K562 (cell line): ENCODE measurements at regions not wholly inside any gene's neighbourhood (a gene's known extent, or its start where the extent isn't known, plus 50 kb on each side); places are given as distances from the start of the nearest gene placed in this dataset.

Source experiments
- ATAC-seq: fragments of 200-7000 bp; cut with Tn5 transposase; 3 replicates; pipeline ENCODE4 v1.9.1; 2020; ENCODE audit warnings: moderate library complexity
- BruUV-seq: library from RNA; stranded (reverse); fragments of 400-500 nt; replicated peaks from 2 replicates; lab custom pipeline; 2021; lab: Mats Ljungman, UMichigan
- CTCF ChIA-PET: fragments of 300-600 bp; formaldehyde crosslinking; extraction: SDS; loops from one replicate; lab custom pipeline; 2021; ENCODE audit warnings: low intra/inter-chr PET ratio; lab: Yijun Ruan, JAX
- POLR2A ChIA-PET: fragments of 300-600, 350-650 bp; sonication (Branson Sonifier 250); formaldehyde crosslinking; extraction: SDS; loops from one replicate; lab custom pipeline; 2021; ENCODE audit warnings: antibody characterized with exemption, inconsistent platforms; lab: Yijun Ruan, JAX
- DNase-seq, 4 experiments: peaks; one replicate each; pipeline versions ENCODE4 v3.0.0 to v3.0.0-alpha.2; 2011 to 2018; ENCODE audit warnings: low spot score in 3 of 4, mixed read lengths in 3 of 4; ENCODE audit errors: extremely low read depth in 1 of 4
- FAIRE-seq: peaks from 2 replicates; lab custom pipeline; 2011; peaks lifted over from hg19 to GRCh38; lab: Jason Lieb, UNC
- H2AFZ ChIP-seq: 2 replicates; pipeline ENCODE4 v1.6.0; 2011; ENCODE audit warnings: low read depth, low read length, control low read depth, inconsistent platforms
- H3K27ac ChIP-seq: fragments of 200-600 bp; 3 replicates; pipeline ENCODE4 v1.8.0; 2011; ENCODE audit warnings: low read depth, mild to moderate bottlenecking, control low read depth, inconsistent platforms, low read length, moderate library complexity, mixed read lengths; ENCODE audit errors: extremely low read depth
- H3K27me3 ChIP-seq, 2 experiments: fragments of 300-600 bp in 1 of 2; 2 replicates in 1 of 2; 3 replicates in 1 of 2; pipeline versions ENCODE4 v1.6.0 to v1.8.0; 2011; ENCODE audit warnings: inconsistent platforms in 2 of 2, low read length in 2 of 2, mild to moderate bottlenecking in 1 of 2, mixed read lengths in 1 of 2, moderate library complexity in 1 of 2; ENCODE audit not compliant: control insufficient read depth in 2 of 2, insufficient read depth in 2 of 2
- H3K36me3 ChIP-seq: fragments of 300-600 bp; 3 replicates; pipeline ENCODE4 v1.8.0; 2011; ENCODE audit warnings: mild to moderate bottlenecking, low read length, inconsistent platforms; ENCODE audit not compliant: control insufficient read depth, insufficient read depth
- H3K4me1 ChIP-seq, 2 experiments: fragments of 200-600 bp in 1 of 2; replicated peaks in 1 of 2; 2 replicates in 1 of 2; 3 replicates in 1 of 2; pipeline versions ENCODE4 v1.5.1 to v1.8.0; 2011; ENCODE audit warnings: inconsistent platforms in 2 of 2, low read length in 2 of 2, mild to moderate bottlenecking in 1 of 2, mixed read lengths in 1 of 2, moderate library complexity in 1 of 2; ENCODE audit not compliant: control insufficient read depth in 2 of 2, insufficient read depth in 2 of 2
- H3K4me2 ChIP-seq: 2 replicates; pipeline ENCODE4 v1.6.1; 2011; ENCODE audit warnings: low read length, control low read depth, inconsistent platforms, mixed read lengths; ENCODE audit not compliant: insufficient read depth
- H3K4me3 ChIP-seq: fragments of 200-600 bp; sonication (generic), shearing (Covaris generic); 2 replicates; pipeline ENCODE4 v1.5.1; 2016; ENCODE audit warnings: control low read depth, inconsistent platforms
- H3K79me2 ChIP-seq: fragments of 200-600 bp; 3 replicates; pipeline ENCODE4 v1.8.0; 2011; ENCODE audit warnings: low read length, inconsistent platforms; ENCODE audit not compliant: control insufficient read depth, insufficient read depth
- H3K9ac ChIP-seq, 2 experiments: 2 replicates each; pipeline versions ENCODE4 v1.6.0 to v1.6.1; 2011; ENCODE audit warnings: low read depth in 2 of 2, low read length in 2 of 2, control low read depth in 1 of 2, inconsistent platforms in 1 of 2, mild to moderate bottlenecking in 1 of 2, mixed read lengths in 1 of 2; ENCODE audit not compliant: insufficient read depth in 1 of 2
- H3K9me1 ChIP-seq: one replicate; pipeline ENCODE4 v1.6.0; 2011; ENCODE audit warnings: inconsistent platforms, mild to moderate bottlenecking, low read length, moderate library complexity; ENCODE audit not compliant: control insufficient read depth, insufficient read depth
- H3K9me3 ChIP-seq: replicated peaks from 2 replicates; pipeline ENCODE4 v1.5.1; 2011; ENCODE audit warnings: low read depth, low read length, inconsistent platforms; ENCODE audit not compliant: control insufficient read depth, insufficient read depth
- H4K20me1 ChIP-seq: replicated peaks from 2 replicates; pipeline ENCODE4 v1.6.1; 2011; ENCODE audit warnings: low read length, inconsistent platforms, mixed read lengths; ENCODE audit not compliant: control insufficient read depth, insufficient read depth
- CSDE1 ChIP-seq, 2 experiments: fragments of 450-650 bp; IDR thresholded peaks; 2 replicates each; pipeline ENCODE4 v1.6.1; 2016; ENCODE audit warnings: mild to moderate bottlenecking in 1 of 2
- CTBP1 ChIP-seq: fragments of 450-650 bp; IDR thresholded peaks from 2 replicates; pipeline ENCODE4 v1.6.1; 2016; ENCODE audit warnings: borderline replicate concordance
- MTF1 ChIP-seq: fragments of 250-450 bp; sonication (Bioruptor Pico); IDR thresholded peaks from 2 replicates; pipeline ENCODE4 v1.9.0; 2021; ENCODE audit warnings: moderate library complexity, mild to moderate bottlenecking, inconsistent platforms, borderline replicate concordance
- RBFOX2 ChIP-seq: fragments of 200-400 bp; formaldehyde crosslinking; IDR thresholded peaks from 2 replicates; pipeline ENCODE4 v1.6.1; 2017; ENCODE audit warnings: low read depth, mild to moderate bottlenecking, low read length, moderate library complexity
- ZNF639 ChIP-seq, 2 experiments: fragments of 200-800 bp in 1 of 2; sonication (Bioruptor generic) in 1 of 2; sonication (generic) in 1 of 2; formaldehyde crosslinking in 1 of 2; IDR thresholded peaks in 1 of 2; conservative IDR thresholded peaks in 1 of 2; 2 replicates each; pipeline versions ENCODE4 v1.5.0 to v1.6.1; 2016 to 2020; ENCODE audit warnings: missing compliant biosample characterization in 1 of 2, missing genetic modification characterization in 1 of 2, missing genetic modification reagents in 1 of 2
- WGBS: fragments of 100-300 bp; shearing (Covaris generic); methylation state at CpG from one replicate; pipeline ENCODE4 v1.1.6; 2016; ENCODE audit warnings: low coverage, mixed read lengths; ENCODE audit not compliant: insufficient coverage; ENCODE audit errors: missing lambda C conversion rate; 5-methylcytosine and 5-hydroxymethylcytosine counted together
- in situ Hi-C: fragments of 300-500 bp; cut with MboI; formaldehyde crosslinking; loops from 4 replicates; pipeline ENCODE4 v1.15.0; 2018; ENCODE audit warnings: inconsistent platforms, mixed read lengths
- intact Hi-C: fragments of 100-400 bp; cut with micrococcal nuclease; formaldehyde crosslinking; loops from 2 replicates; pipeline ENCODE4 v1.14.2; 2022
- TF ChIP-seq, protein P1 (sequence below): sonication (generic); formaldehyde crosslinking; IDR thresholded peaks from 2 replicates; pipeline ENCODE4 v1.8.0; 2022; ENCODE audit warnings: mild to moderate bottlenecking, missing genetic modification reagents

- DNase-seq (no peak), ATAC-seq (no peak)
- H3K9ac ChIP-seq = no peak overlapping the region
- no peaks in the 10 kb centered on the region for H3K27me3 ChIP-seq
- TF ChIP-seq, protein P1, sequence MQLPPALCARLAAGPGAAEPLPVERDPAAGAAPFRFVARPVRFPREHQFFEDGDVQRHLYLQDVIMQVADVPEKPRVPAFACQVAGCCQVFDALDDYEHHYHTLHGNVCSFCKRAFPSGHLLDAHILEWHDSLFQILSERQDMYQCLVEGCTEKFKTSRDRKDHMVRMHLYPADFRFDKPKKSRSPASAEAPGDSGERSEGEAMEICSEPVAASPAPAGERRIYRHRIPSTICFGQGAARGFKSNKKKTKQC = no peak
- TF ChIP-seq CTBP1 (no peak), CSDE1 (IDR thresholded peaks at IDR 0.05) (no peak), RBFOX2 (no peak), ZNF639 (CRISPR knock-in tag; conservative IDR thresholded peaks at IDR 0.05 in 1 of 2, IDR thresholded peaks at IDR 0.05 in 1 of 2) (no peak), MTF1 (CRISPR knock-in tag) (no peak)
- TF ChIP-seq, all 486 proteins: peak for 0
- Histone ChIP-seq H2AFZ (no peak overlapping the region), H3K9me3 (no peaks in the 10 kb centered on the region), H4K20me1 (no peaks in the 10 kb centered on the region), H3K4me1 (no peaks in the 10 kb centered on the region), H3K4me2 (no peak overlapping the region), H3K36me3 (no peaks in the 10 kb centered on the region), H3K9me1 (no peaks in the 10 kb centered on the region), H3K27ac (no peak overlapping the region), H3K79me2 (no peaks in the 10 kb centered on the region), H3K4me3 (no peak overlapping the region)
- no TSS peak for BruUV-seq
- ChIA-PET CTCF (no interaction called here), POLR2A (no interaction called here)
- WGBS = 0% methylated on average over 4 of the region's 4 CpGs
- no peak for FAIRE-seq
- intact Hi-C loops = no loop called here
- in situ Hi-C loops = no loop called here
These were observed 623.4 kb downstream of the SPRY1 start for GRCh38 chr4:124019749-124020549.
